NB4 (cell line): ENCODE measurements at regions not wholly inside any gene's neighbourhood (a gene's known extent, or its start where the extent isn't known, plus 50 kb on each side); places are given as distances from the start of the nearest gene placed in this dataset.

Experiments
- CTCF ChIP-seq: IDR thresholded peaks from one replicate; pipeline ENCODE4 v1.5.1; 2012; ENCODE audit warnings: low read depth, low read length
- POLR2A ChIP-seq: IDR thresholded peaks from 2 replicates; pipeline ENCODE4 v1.6.1; 2011; ENCODE audit warnings: mild to moderate bottlenecking; ENCODE audit not compliant: insufficient read length; ENCODE audit errors: extremely low read depth

- TF ChIP-seq CTCF (no peak), POLR2A (no peak)
These were observed 673.8 kb downstream of the PTPRC start for GRCh38 chr1:199312626-199313025.
